ENCODE measurements at regions not wholly inside any gene's neighbourhood (a gene's known extent, or its start where the extent isn't known, plus 50 kb on each side); places are given as distances from the start of the nearest gene placed in this dataset.

GRCh38 chr4:117311215-117311614, 225.8 kb upstream of the TRAM1L1 start:
- DNase-seq (ENCODE audit: low spot score) = no peak
- H3K36me3 ChIP-seq (ENCODE audit: insufficient read depth, low read length) = no peaks in the 10 kb centered on the region
- H3K9me3 ChIP-seq (ENCODE audit: low read length) = no peaks in the 10 kb centered on the region
- BruUV-seq (replicated peaks) = no TSS peak
- ChIA-PET CTCF (ENCODE audit: unreplicated experiment) (no interaction called here), POLR2A (no interaction called here)
- intact Hi-C loops (cut with micrococcal nuclease; ENCODE audit: unreplicated experiment) = no loop called here
- H3K4me3 ChIP-seq (ENCODE audit: low read depth, low read length, poor library complexity, severe bottlenecking) = no peak overlapping the region
- H3K9me2 ChIP-seq (ENCODE audit: insufficient read depth, low read length) = no peaks in the 10 kb centered on the region
- TF ChIP-seq CTCF (conservative IDR thresholded peaks at IDR 0.05; ENCODE audit: low read length) (no peak), EZH2phosphoT487 (IDR thresholded peaks at IDR 0.05; ENCODE audit: borderline replicate concordance, low read depth, low read length) (no peak)
- H3K27ac ChIP-seq (ENCODE audit: low read depth, low read length, poor library complexity, severe bottlenecking) = no peak overlapping the region
- H3K79me2 ChIP-seq (ENCODE audit: insufficient read depth, low read depth, low read length) = no peaks in the 10 kb centered on the region
- no peak overlapping the region for H3K4me2 ChIP-seq (ENCODE audit: low read length)
- no peaks in the 10 kb centered on the region for H4K20me1 ChIP-seq (ENCODE audit: insufficient read depth, low read length)
- H2AFZ ChIP-seq (ENCODE audit: low read length) = no peak overlapping the region
- no peaks in the 10 kb centered on the region for H3K4me1 ChIP-seq (ENCODE audit: insufficient read depth, low read length, poor library complexity, severe bottlenecking)

GRCh38 chr4:117311989-117312388, 226.6 kb upstream of the TRAM1L1 start:
- intact Hi-C loops (cut with micrococcal nuclease; ENCODE audit: unreplicated experiment) = no loop called here
- Histone ChIP-seq H3K27ac (ENCODE audit: low read depth, low read length, poor library complexity, severe bottlenecking) (no peak overlapping the region), H3K79me2 (ENCODE audit: insufficient read depth, low read depth, low read length) (no peaks in the 10 kb centered on the region), H3K4me2 (ENCODE audit: low read length) (no peak overlapping the region), H3K4me1 (ENCODE audit: insufficient read depth, low read length, poor library complexity, severe bottlenecking) (no peaks in the 10 kb centered on the region), H3K36me3 (ENCODE audit: insufficient read depth, low read length) (no peaks in the 10 kb centered on the region), H3K9me2 (ENCODE audit: insufficient read depth, low read length) (no peaks in the 10 kb centered on the region), H3K9me3 (ENCODE audit: low read length) (no peaks in the 10 kb centered on the region), H2AFZ (ENCODE audit: low read length) (no peak overlapping the region), H4K20me1 (ENCODE audit: insufficient read depth, low read length) (no peaks in the 10 kb centered on the region), H3K4me3 (ENCODE audit: low read depth, low read length, poor library complexity, severe bottlenecking) (no peak overlapping the region)
- BruUV-seq (replicated peaks) = no TSS peak
- ChIA-PET CTCF (ENCODE audit: unreplicated experiment) (no interaction called here), POLR2A (no interaction called here)
- DNase-seq (ENCODE audit: low spot score) = no peak
- no peak for TF ChIP-seq EZH2phosphoT487 (IDR thresholded peaks at IDR 0.05; ENCODE audit: borderline replicate concordance, low read depth, low read length)
- TF ChIP-seq CTCF (conservative IDR thresholded peaks at IDR 0.05; ENCODE audit: low read length) = no peak

GRCh38 chr4:117324851-117325491, 239.6 kb upstream of the TRAM1L1 start:
- intact Hi-C loops (cut with micrococcal nuclease; ENCODE audit: unreplicated experiment) = no loop called here

More at GRCh38 chr4:117324851-117325491, 239.6 kb upstream of the TRAM1L1 start:
- TF ChIP-seq EZH2phosphoT487 (IDR thresholded peaks at IDR 0.05; ENCODE audit: borderline replicate concordance, low read depth, low read length) = no peak
- no peak for TF ChIP-seq CTCF (conservative IDR thresholded peaks at IDR 0.05; ENCODE audit: low read length)
- no TSS peak for BruUV-seq (replicated peaks)
- Histone ChIP-seq H3K27ac (ENCODE audit: low read depth, low read length, poor library complexity, severe bottlenecking) (no peak overlapping the region), H3K4me3 (ENCODE audit: low read depth, low read length, poor library complexity, severe bottlenecking) (no peak overlapping the region), H3K9me2 (ENCODE audit: insufficient read depth, low read length) (no peaks in the 10 kb centered on the region), H4K20me1 (ENCODE audit: insufficient read depth, low read length) (no peaks in the 10 kb centered on the region), H3K4me1 (ENCODE audit: insufficient read depth, low read length, poor library complexity, severe bottlenecking) (no peaks in the 10 kb centered on the region), H2AFZ (ENCODE audit: low read length) (no peak overlapping the region), H3K79me2 (ENCODE audit: insufficient read depth, low read depth, low read length) (no peaks in the 10 kb centered on the region), H3K4me2 (ENCODE audit: low read length) (no peak overlapping the region), H3K9me3 (ENCODE audit: low read length) (no peaks in the 10 kb centered on the region), H3K36me3 (ENCODE audit: insufficient read depth, low read length) (no peaks in the 10 kb centered on the region)
- DNase-seq (ENCODE audit: low spot score) = no peak
- POLR2A ChIA-PET = no interaction called here
- CTCF ChIA-PET (ENCODE audit: unreplicated experiment) = no interaction called here
